BJ (cell line): ENCODE measurements at regions not wholly inside any gene's neighbourhood (a gene's known extent, or its start where the extent isn't known, plus 50 kb on each side); places are given as distances from the start of the nearest gene placed in this dataset.

Experiments used
- CTCF ChIA-PET: fragments of 350-600 bp; formaldehyde crosslinking; extraction: SDS; loops from one replicate; lab custom pipeline; 2021; ENCODE audit warnings: antibody characterized with exemption, inconsistent platforms; lab: Yijun Ruan, JAX
- POLR2A ChIA-PET: fragments of 300-600 bp; sonication (Branson Sonifier 250); formaldehyde crosslinking; extraction: SDS; loops from one replicate; lab custom pipeline; 2021; ENCODE audit warnings: antibody characterized with exemption; lab: Charles Lee
- DNase-seq: peaks from one replicate; pipeline ENCODE4 v3.0.0-alpha.2; 2011; ENCODE audit warnings: low read depth
- H3K27me3 ChIP-seq: 2 replicates; pipeline ENCODE4 v1.6.0; 2011; ENCODE audit warnings: low read length; ENCODE audit not compliant: control insufficient read depth, insufficient read depth
- H3K36me3 ChIP-seq: 2 replicates; pipeline ENCODE4 v1.5.1; 2011; ENCODE audit warnings: low read length; ENCODE audit not compliant: control insufficient read depth, insufficient read depth
- H3K4me3 ChIP-seq: 2 replicates; pipeline ENCODE4 v1.5.1; 2011; ENCODE audit warnings: low read depth, mild to moderate bottlenecking, control low read depth, low read length
- TF ChIP-seq, protein P1 (sequence below): IDR thresholded peaks from 2 replicates; pipeline ENCODE4 v1.5.1; 2011; ENCODE audit warnings: low read depth, mild to moderate bottlenecking, control low read depth, inconsistent platforms, low read length, moderate library complexity; ENCODE audit not compliant: insufficient read depth

DNA sequence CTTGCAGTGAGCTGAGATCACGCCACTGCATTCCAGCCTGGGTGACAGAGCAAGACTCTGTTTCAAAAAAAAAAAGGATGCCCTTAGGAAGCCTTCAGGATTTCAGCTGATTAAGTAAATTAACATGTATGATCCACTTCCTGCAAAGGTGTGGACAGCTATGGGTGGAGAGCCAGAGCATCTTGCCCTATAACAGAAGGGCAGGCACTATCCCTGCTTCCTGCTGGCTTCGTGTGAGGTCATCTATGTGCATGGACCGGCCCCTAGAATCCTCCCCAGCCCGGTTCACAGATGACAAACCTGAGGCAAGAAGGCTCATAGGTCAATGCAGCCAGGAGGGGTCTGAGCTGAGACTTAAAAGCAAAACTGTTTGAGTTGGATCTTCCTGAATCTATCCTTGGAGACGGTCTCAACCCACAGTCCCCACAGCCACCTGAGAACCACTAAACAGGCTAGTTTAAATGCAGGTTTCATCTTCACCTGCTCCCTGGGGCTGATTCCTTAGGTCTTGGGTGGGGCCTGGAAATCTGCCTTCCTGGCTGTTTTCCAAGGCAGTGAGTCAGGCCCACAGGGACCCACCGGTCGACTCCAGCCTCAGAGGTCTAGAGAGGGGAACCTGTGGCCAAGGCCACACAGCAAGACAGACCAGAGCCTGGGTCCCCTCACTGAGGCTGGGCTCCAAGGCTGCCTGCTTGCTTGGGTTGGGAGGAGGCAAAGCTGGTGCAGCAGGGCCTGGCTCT lies 55.2 kb upstream of the MPEG1 start:
- Histone ChIP-seq H3K27me3 (no peaks in the 10 kb centered on the region; the same call in 1 of the 2 replicates), H3K36me3 (no peaks in the 10 kb centered on the region), H3K4me3 (no peak overlapping the region)
- no peak for DNase-seq
- POLR2A ChIA-PET, result no interaction called here
- CTCF ChIA-PET, result no interaction called here
- TF ChIP-seq, protein P1, sequence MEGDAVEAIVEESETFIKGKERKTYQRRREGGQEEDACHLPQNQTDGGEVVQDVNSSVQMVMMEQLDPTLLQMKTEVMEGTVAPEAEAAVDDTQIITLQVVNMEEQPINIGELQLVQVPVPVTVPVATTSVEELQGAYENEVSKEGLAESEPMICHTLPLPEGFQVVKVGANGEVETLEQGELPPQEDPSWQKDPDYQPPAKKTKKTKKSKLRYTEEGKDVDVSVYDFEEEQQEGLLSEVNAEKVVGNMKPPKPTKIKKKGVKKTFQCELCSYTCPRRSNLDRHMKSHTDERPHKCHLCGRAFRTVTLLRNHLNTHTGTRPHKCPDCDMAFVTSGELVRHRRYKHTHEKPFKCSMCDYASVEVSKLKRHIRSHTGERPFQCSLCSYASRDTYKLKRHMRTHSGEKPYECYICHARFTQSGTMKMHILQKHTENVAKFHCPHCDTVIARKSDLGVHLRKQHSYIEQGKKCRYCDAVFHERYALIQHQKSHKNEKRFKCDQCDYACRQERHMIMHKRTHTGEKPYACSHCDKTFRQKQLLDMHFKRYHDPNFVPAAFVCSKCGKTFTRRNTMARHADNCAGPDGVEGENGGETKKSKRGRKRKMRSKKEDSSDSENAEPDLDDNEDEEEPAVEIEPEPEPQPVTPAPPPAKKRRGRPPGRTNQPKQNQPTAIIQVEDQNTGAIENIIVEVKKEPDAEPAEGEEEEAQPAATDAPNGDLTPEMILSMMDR, result no peak

DNA sequence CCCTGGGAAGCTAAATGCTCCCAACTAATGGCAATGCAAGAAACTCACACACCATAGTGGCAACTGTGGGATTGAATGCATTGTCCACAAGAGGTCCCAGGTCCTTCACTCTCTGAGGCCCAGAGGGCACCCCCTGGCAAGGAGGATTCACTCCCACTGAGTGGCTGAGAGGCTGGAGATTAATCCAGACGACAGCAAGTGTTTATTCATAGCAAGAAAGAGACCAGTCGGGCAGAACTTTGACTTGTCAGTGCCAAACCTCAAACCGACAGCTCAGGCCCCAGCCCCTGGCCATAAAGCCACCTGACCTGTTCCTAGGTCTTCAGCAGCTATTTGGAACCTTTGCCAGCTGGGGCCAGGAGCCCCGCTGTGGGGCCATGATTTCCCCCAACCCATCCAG lies 54.5 kb upstream of the MPEG1 start:
- TF ChIP-seq, protein P1, result no peak
- CTCF ChIA-PET, result no interaction called here
- no peak overlapping the region for H3K4me3 ChIP-seq

DNA sequence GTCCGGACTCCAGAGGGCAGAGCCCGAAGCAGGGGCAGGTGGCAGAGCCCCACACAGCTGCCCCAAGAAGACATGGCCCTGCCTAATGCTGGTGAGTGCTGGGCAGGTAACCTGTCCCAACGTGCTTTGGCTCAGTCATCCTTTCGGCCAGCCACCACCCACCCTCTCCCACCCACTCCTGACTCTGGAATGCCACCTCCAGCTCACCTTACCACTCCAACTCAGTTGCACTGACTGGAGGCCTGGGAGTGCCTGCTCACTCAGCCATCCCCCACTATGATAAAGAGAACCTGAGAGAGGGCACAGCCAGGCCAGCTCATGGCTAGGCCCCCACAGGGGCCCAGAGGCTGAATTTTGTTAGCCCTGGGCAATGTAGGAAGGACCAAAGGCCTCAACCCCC lies 53.8 kb upstream of the MPEG1 start:
- no peak overlapping the region for H3K4me3 ChIP-seq
- DNase-seq, result no peak
- no peaks in the 10 kb centered on the region for H3K27me3 ChIP-seq
- no peaks in the 10 kb centered on the region for H3K36me3 ChIP-seq
- ChIA-PET CTCF (no interaction called here), POLR2A (no interaction called here)
- TF ChIP-seq, protein P1, result no peak

More for the DNA sequence above, 54.5 kb upstream of the MPEG1 start:
- POLR2A ChIA-PET, result no interaction called here
- Histone ChIP-seq H3K27me3 (no peaks in the 10 kb centered on the region; the same call in 1 of the 2 replicates), H3K36me3 (no peaks in the 10 kb centered on the region)
- DNase-seq, result no peak

DNA sequence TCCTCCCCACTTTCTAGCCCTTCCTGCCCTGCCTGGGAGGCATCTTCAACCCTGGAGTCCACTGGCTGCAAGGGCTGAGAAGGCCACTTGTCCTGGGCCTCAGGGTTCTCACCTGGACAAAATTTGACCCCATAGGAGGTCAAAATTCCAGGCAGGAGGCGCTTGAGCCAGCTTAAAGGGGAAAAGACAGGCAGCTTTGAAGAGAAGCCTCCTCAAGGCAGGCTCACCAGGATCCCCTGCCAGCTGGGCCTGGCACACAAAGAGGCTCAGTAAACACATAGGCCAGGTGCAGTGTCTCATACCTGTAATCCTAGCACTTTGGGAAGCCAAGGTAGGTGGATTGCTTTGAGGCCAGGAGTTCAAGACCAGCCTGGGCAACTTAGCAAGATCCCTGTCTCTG lies 53.0 kb upstream of the MPEG1 start:
- POLR2A ChIA-PET, result no interaction called here
- DNase-seq, result no peak
- TF ChIP-seq, protein P1, result no peak
- Histone ChIP-seq H3K36me3 (no peaks in the 10 kb centered on the region), H3K4me3 (no peak overlapping the region), H3K27me3 (no peaks in the 10 kb centered on the region)
- CTCF ChIA-PET, result interaction anchor here (2.1 kb wide), 1 partner anchor 94 kb away, joined by 7 read pairs; the partner anchor contains the start of gene DTX4

DNA sequence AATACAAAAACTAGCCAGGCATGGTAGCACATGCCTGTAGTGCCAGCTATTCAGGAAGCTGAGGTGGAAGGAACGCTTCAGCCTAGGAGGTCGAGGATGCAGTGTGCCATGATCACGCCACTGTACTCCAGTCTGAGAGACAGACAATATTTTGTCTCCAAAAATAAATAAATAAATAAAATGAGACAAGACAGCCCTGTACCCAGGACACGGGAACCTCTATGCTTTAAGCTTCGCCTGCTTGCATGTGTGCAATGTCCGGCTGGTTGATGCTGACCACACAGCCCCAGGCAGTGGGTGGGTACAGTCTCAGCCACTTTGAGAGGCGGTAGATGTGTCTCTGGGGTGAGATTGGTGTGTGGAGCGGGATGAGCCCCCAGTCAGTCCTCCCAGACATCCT lies 52.0 kb upstream of the MPEG1 start:
- POLR2A ChIA-PET, result no interaction called here
- H3K4me3 ChIP-seq, result no peak overlapping the region
- TF ChIP-seq, protein P1, result no peak
- DNase-seq, result no peak
- no peaks in the 10 kb centered on the region for H3K27me3 ChIP-seq
- CTCF ChIA-PET, result interaction anchor here (1.2 to 2.1 kb wide), 2 partner anchors 44 to 93 kb away, joined by 4 to 7 read pairs; partner anchors contain the start of gene DTX4
- H3K36me3 ChIP-seq, result no peaks in the 10 kb centered on the region
